Esophagus mucosa (tissue), 1 donor: ENCODE measurements at regions not wholly inside any gene's neighbourhood (a gene's known extent, or its start where the extent isn't known, plus 50 kb on each side); places are given as distances from the start of the nearest gene placed in this dataset.

Experiments
- ATAC-seq: fragments of 200-7000 bp; cut with Tn5 transposase; one replicate; pipeline ENCODE4 v1.9.1; 2020
- donor health status: DM: yes; HTN: yes; CAD: no.

DNA sequence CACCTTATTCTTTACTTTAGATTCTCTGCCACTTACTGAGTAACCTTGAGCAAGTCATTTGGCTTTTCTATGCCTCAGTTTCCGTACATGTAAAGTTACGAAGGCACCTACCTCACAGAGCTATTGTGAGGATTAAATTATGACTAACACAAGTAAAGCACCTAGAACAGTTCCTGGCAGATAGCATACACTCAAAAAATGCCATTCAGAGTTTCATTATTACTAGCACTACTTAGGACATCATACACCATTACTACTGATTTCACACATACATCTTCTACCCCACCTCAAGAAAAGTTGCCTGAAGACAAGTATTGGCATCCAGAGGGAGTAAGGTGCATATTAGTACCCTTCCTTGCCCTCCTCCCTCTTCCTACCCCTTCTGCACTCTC lies 107.8 kb downstream of the OGFRL1 start:
- ATAC-seq = no peak

DNA sequence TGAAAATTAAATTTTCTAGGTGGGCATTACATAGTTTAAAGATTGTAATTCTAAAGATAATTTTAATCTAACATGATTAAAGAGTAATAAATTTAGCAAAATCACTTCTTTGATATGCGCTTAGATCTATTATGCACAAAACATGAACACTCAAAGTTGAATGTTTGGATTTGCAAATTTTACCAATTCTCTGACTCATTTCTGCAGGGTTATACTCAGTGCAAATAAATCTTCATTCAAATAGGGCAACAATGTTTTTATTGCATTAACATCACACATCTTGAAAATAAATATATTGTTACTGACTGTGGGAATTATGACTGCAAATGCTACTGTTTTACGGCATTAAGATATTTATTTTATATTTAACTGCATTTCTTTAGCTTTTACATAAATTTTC lies 110.7 kb downstream of the OGFRL1 start:
- ATAC-seq = no peak

DNA sequence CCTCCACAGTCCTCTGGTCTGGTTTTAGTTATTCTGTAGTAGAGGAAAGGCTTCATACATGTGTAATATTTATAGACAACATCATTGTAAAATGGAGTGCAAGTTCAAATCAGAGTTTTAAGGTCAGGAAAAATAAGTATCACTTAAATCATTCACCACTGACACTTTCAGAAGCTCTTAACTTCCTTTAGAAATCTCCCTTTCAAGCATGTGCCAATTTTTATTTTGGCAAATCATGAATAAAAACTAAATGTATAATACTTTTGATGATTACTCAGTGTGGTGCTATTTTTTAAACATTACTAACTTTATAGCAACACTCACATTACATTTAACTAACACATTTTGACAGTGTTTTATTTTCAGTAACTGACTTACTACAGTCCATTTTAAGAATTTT lies 112.2 kb downstream of the OGFRL1 start:
- ATAC-seq = no peak

DNA sequence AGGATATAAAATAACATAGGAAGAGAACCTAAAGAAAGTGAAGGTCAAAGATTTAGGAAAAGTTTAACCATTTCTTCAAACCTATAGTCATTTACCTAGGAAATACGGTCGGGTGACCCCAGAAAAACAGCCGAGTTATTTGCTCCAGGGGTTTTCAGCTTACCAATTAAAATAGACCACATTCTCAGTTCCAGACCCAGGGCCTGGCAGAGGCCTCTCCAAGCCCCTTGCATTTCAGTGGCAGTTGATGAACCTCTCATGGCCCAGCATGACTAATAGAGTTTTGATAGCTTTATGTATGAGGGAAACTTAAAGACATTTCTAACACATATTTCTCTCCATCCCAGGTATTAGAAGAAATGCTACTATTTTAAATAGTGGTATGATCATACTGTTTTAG lies 113.5 kb downstream of the OGFRL1 start:
- no peak for ATAC-seq

DNA sequence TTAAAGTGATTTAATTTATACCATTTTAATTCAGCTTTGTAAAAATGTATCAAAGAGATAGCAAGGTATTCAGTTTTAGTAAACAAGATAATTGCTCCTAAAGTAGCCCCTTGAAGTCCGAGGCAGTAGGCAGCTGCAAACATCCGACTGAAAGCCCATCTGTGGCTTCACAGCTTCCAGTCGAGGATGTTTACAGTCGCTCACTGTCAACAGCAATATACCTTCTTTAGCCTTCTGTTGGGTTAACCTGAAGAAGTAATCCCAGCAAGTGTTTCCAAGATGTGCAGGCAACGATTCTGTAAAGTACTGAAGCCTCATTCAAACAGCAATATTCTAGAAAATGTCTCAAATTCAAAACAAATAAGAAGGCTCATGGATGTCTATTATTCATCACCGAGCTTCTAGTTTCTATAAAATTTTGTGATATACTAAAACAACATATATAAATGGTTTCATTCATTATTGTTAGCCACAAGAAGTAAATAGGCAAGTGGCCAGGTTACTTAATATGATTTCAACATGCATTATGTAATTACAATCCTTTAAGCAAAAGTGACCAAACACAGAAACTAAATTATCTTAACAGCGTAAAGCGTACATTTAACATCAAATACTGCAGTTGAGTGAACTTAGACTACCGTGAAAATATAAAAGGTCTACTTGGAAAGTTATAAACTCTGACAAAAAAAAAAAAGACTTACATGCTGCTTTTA lies 115.0 kb downstream of the OGFRL1 start:
- no peak for ATAC-seq

DNA sequence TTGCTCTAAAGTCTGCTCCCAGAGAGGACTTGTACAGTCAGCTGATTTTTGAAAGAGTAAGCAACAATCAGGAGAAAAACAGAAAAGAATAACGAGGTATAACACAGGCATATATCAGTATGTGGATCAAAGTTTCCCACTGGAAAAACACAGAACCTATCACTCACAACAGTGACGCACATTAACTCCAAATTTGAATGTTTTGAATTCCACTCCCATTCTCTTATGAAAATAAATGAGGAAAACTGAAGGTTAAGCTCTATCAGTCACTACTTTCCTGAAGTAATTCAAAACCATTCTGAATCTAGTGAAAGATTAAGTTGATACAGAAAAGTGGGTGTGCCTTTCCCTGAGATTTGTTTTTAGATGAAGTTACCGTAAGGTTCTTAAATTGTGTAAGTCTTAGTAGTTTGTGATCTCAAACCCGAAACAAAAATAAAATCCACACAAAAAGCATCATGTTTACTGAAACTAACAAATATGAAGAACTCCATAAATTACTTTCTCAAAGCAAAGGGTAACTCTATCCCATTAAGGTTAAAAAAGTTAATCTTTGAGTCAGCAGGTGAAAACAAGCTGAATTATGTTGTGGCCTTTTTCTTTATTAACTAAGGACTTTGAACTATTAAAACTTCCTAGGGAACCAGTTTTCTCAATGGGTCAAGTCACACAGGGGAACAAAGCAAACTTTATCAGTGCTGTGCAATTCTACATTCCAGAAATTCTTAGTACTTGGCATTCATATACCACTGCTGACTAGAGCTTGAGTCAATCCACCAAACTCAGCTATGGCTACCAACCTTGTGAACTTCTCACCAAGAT lies 115.7 kb downstream of the OGFRL1 start:
- no peak for ATAC-seq

DNA sequence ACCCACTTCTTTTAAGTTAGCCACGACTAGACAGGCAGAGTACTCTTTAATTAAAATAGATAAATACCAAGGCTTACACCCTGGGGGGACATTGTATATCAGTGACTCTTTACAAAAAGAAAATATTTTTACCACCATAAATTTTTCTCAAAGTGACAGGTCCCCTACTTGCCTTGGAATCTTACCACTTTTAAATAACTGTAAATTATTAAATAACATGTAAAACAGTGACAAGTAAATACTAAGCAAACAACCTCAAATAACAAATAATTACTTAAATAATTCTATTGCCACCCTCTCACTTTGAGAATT lies 116.3 kb downstream of the OGFRL1 start:
- ATAC-seq = no peak

DNA sequence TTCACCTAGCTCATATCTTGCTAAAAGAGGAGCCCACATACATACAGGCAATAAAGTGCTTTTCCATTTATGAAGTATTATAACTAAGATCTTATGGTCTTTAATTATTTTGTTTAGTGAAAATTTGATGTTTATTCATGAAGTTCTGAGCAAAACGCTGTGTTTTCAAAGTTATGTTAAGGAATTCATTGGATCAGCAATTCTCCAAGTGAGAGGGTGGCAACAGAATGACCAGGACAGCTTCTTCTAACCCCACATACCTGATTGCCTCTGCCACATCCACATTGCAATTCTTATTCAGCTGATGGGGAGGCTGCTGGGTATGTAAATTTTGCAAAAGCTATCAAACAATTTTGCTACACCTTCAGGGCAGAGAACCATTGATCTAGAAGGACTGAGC lies 116.8 kb downstream of the OGFRL1 start:
- no peak for ATAC-seq

DNA sequence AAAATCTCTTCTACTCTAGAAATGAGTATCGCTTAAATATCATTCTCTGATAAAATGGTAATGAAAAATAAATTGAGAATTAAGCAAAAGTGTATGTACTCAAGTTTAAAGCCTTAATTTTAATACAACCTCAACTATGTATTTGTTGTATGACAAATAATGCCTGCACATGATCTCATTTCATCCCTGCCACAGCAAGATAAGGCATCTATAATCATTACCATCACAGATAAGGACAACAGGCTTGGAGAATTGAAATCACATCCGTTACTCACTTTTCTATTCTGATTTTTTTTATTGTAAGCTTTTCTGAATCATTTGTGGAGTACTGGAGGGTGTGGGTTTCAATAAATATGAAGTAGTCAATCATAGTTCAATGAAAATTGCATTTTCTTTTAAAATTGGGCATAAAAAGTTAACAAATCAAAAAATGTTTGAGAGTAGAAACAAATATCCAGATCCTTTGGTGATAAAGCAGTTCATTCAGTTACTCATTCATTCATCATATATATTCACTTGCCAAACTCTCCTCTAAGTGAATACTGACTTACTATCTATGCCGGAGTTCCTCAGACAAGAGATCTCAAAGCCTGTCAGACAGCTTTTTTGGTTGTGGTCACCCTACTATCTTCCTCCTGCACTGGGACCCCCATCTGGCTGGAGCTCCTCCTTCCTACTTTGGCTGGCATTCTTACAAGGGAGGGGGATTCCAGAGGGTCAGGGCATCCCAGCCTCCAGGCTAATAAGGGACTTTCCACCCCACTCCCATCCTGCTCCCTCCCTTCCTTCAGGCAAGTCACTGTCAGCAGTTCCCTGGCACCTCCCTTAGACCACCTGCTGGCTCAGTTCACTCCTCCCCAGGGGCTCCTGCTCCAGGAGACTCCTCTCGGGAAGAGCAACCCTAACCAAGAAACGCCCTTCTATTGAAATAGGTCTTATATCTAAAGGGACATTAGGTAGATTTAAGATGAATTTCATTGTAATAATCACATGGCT lies 118.6 kb downstream of the OGFRL1 start:
- no peak for ATAC-seq

DNA sequence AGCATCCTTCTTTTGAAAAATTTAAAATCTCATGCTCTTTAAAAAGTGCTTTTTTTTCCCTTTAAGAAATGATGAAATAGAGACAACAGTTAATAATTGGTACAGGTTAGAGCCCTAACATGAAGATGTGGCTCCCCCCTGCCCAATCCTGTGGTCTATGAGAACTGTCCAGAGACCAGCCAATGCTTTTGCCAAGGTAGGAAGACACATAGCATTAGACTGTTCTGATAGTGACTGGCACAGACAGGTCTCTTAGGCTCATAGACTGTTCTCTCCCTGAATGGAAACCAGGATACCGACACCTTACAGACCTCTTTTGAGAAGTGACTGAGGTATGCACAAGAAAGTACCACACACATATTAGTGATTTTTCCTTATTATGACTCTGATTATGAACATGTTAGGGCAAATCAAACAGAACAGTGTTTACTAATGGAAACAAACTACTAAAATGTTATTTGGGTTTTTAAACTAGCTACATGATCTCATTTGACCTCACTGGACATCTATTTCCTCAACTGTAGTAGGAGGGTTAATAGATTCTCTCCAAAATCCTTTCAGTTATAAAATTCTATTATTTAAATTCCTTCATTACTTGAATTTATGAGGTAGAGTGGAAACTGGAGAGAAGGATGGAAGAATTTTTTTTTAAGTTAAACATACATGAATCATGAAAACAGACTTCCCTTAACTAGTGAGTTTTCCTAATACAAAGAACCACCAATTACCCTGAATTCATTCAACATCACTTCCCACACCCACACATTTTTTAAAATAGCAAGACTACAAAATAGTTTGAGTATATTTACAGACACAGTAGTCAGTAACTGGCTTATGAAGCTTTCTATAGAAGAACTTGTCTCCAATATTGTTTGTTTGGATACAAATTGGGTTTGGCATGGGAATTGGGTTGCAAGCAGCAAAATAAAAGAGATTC lies 120.4 kb downstream of the OGFRL1 start:
- no peak for ATAC-seq

DNA sequence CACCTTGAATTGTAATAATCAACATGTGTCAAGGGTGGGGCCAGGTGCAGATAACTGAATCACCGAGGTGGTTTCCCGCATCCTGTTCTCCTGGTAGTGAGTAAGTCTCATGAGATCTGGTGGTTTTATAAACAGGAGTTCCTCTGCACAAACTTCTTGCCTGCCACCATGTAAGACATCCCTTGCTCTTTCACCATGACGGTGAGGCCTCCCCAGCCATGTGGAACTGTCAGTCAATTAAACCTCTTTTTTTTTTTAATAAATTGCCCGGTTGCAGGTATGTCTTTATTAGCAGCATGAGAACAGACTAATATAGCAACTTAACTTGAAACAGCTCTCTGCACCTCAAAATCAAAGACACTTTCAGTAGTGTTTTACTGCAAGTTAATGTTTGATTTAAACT lies 121.6 kb downstream of the OGFRL1 start:
- ATAC-seq = no peak

DNA sequence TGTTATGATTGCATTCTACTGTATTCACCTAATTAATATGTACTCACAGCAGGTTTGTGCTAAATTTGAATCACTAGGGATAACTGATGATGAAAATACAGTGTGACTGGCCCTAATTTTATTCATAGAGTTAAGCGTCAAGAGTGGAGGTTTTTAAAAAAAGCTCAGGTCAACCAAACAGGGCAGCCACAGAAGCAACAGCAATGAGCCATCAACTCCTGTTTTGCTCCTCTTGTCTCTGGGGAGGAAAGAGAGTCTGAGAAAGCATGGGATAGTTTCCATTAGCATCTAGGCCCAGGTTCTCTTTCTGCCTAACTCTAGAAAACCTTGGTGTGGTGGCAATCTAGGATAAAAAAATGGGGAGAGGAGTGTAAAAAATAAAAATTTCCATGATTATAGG lies 122.1 kb downstream of the OGFRL1 start:
- no peak for ATAC-seq

DNA sequence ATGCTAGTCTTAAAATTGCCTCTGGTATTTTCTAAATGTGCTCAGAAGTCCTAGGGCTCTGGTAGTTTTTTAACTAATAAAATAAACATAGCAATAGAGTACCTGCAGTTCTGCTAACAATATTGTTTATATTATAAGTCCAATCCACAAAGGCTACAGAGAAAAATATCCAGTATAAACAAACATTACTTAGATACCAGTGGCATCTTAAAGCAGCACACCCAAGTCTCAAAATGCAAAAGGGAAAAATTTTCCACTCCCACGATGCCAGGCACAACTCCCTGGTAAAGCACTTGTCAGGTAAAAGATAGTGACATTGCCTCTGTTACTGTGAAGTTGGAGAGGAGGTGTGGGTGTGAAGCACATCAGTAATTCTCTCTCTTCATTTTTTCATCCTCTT lies 123.3 kb downstream of the OGFRL1 start:
- ATAC-seq = no peak

DNA sequence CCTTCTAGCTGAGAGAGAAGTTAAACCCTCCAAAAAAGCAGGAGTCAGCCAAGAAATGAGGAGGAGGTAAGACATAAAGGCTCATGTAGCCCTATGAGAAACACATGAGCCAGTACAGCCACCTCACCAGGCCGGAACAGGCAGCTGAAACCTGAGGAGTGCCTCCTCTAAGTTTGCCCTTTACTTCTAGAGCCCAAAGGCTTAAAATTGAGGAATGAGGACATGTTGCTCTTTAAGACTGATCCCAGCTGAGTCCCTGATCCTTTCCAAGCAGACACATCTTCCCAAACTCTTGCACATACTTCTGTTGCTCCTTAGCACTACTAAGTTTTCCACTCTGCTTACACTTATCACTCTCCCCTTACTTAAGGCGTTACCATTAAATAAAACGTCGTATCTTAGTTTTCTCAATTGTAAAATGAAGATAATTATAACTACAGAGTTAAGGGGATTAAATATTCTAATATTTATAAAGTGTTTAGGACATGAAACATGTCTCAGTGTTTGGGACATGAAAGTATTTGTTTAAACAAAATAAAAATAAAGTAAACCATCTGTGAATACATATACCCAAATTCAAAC lies 124.0 kb downstream of the OGFRL1 start:
- no peak for ATAC-seq

DNA sequence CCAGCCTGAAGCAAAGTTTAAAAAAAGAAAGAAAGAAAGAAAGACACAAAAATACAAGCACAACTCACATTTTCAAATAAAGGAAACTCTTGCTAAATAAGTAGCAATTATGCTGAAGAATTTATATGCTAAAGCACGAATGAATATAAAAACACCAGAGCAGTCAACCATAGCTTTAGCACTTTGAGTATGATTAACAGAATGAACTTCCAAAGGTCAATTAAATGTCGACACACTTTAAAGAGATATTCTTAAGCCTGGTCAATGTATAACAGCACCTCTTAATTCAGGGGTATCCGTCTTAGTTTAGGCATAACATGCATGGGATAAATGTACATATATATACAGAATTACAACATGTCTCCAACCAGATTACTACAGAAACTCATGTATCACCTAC lies 125.9 kb downstream of the OGFRL1 start:
- ATAC-seq = no peak

DNA sequence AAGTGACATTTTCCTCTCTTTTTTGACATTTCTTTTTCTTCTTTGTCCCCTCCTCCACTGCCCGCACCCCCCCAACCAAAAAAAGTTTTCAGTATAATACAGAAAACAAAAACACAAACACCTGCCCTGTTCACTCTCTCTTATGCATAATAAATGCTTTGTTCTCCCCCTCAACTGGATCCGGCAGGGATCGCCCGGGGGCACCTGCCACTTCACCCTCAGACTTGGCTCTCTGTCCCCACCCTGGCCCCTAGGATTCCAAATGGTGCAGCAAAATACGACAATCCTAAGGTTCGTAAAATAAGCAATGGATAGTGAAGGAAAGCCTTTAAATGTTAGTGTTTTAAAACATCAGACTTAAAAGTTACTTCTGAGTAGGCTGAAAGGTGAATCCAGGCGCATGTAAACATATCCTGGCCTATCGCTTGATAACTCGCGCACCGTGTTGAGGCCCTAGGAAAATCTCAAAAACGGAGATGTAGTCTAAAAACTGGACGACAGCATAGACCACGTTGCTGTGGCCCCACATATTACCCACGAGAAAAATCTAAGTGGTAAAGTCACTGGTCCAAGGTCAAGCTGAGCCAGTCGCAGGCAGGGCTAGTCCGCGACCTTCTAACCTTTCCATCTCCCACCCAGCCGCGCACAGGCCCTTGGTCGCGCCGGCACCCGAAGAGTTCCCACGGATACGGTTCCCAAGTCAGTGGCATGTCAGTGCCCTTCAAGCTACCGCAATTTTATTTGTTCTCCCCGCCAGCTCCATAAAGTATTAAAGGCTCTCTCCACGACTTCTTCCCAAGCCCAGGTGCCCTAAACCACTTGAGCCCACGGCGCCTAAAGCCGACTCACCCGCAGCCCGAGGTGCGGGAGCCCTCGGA lies 130.8 kb downstream of the OGFRL1 start:
- peak; percentile 6 for ATAC-seq

DNA sequence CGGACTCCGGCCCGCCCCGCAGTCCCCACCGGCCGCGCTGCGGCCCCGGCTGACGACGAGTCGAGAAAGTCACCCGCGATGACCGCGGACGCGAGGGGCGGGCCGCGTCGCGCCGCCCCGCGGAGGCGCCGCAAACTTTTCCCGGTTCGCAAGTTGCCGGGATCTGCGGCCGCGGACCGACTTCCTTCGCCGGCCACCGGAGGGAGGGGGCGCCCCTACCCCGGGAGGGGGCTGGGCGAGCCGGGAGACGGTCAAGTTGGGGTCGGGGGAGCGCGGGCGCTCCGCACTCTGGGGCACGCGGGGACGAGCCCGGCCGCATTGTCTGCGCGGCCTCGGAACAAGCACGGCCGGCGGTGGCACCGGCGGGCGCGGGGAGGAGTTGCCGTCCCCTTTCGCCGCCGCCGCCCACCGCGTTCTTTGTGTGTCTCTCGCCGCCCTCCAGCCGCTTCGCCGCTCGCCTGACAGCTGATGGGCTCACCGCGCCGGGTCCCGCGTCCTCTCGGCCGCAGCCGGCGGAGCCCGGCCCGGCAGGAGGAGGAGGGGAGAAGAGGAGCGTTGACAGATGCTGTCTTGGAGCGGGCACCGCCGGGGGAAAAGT lies 131.6 kb downstream of the OGFRL1 start:
- peak; percentile 53 for ATAC-seq

DNA sequence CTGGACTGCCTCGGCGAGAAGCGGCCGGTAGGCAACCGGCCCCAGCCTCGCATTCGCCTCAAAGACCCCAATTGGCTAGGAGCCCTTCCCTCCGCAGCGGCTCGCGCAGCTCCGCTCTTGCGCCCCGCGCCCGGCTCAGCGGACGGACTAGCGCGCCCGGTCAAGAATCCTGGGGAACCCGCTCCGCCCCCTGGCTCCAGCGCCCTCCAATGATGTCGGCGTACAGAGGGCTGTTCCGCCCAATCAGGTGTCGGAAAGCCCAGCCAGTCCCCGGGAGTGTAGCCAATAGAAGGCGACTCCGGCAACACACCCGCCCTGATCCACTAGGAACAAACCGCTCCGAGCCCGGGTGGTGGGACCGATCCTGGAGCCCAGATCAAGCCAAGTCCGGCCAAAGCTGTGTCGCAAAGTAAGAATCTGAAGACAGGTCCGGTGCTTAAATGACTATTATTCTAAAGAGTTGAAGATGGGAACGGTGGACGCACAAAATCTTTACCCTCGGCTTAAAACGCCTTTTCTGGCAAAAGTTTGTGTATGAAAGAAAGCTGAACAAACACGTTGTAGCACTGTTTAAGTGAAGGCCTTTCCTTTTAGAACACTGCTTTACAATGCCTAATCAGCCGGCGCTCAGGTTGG lies 132.2 kb downstream of the OGFRL1 start:
- peak; percentile 99 for ATAC-seq

DNA sequence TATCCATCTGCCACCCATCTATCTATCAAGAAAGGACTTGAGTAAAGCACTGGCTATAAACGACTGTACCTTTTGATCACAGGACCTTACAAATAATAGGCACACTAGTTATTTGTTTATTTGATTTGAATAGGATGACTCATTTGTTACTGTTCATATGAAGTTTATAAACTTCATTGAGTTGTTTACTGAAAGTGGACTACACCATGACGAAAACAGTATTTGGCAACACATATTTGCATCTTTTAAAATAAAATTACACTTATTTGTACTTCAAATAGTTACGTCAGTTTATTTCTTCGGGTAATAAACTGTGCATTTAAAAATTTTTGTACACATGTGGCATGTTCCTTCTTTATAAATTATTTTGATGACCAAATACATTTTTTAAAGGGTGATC lies 133.0 kb downstream of the OGFRL1 start:
- no peak for ATAC-seq

DNA sequence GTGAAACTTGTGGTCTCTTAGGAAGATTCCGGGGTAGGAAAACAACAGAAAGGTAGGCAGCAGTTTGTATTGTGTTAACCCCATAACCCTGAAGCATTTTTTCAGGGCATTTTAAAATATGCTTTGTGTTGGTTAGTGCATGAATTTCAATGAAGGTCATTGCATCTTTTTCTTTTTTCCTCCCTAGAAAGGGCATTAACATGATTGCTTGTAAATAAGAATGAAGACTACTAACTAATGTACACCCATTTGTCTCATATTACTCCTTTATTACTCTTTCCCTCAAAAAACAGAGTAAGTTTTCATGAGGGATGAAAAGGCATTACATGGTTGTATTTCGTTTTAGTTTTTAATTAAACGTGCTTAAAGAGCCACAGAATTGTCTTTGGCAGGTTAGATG lies 141.4 kb downstream of the OGFRL1 start:
- no peak for ATAC-seq
